BE2C (cell line): ENCODE measurements at regions not wholly inside any gene's neighbourhood (a gene's known extent, or its start where the extent isn't known, plus 50 kb on each side); places are given as distances from the start of the nearest gene placed in this dataset.

Experiments used
- DNase-seq: peaks from one replicate; pipeline ENCODE4 v3.0.0-alpha.2; 2020
- H3K27me3 ChIP-seq: fragments of 250-450 bp; sonication (Bioruptor Pico); 2 replicates; pipeline ENCODE4 v1.5.1; 2020; ENCODE audit warnings: mild to moderate bottlenecking
- H3K36me3 ChIP-seq: fragments of 250-450 bp; sonication (Bioruptor Pico); 2 replicates; pipeline ENCODE4 v1.5.1; 2020; ENCODE audit warnings: mild to moderate bottlenecking
- H3K4me1 ChIP-seq: fragments of 250-450 bp; sonication (Bioruptor Pico); 2 replicates; pipeline ENCODE4 v1.5.1; 2020
- H3K4me3 ChIP-seq: 2 replicates; pipeline ENCODE4 v1.5.1; 2011; ENCODE audit warnings: low read depth, low read length
- H3K9me3 ChIP-seq: fragments of 250-450 bp; sonication (Bioruptor Pico); 2 replicates; pipeline ENCODE4 v1.5.1; 2020
- TF ChIP-seq, protein P1 (sequence below): IDR thresholded peaks from 2 replicates; pipeline ENCODE4 v1.5.1; 2012; ENCODE audit warnings: mild to moderate bottlenecking, low read depth, low read length

GRCh38 chr10:3008518-3009195 is 58.7 kb upstream of the PFKP start:
- Histone ChIP-seq H3K36me3 (no peaks in the 10 kb centered on the region), H3K27me3 (no peaks in the 10 kb centered on the region), H3K4me3 (no peak overlapping the region), H3K4me1 (no peaks in the 10 kb centered on the region), H3K9me3 (no peaks in the 10 kb centered on the region)
- TF ChIP-seq, protein P1, sequence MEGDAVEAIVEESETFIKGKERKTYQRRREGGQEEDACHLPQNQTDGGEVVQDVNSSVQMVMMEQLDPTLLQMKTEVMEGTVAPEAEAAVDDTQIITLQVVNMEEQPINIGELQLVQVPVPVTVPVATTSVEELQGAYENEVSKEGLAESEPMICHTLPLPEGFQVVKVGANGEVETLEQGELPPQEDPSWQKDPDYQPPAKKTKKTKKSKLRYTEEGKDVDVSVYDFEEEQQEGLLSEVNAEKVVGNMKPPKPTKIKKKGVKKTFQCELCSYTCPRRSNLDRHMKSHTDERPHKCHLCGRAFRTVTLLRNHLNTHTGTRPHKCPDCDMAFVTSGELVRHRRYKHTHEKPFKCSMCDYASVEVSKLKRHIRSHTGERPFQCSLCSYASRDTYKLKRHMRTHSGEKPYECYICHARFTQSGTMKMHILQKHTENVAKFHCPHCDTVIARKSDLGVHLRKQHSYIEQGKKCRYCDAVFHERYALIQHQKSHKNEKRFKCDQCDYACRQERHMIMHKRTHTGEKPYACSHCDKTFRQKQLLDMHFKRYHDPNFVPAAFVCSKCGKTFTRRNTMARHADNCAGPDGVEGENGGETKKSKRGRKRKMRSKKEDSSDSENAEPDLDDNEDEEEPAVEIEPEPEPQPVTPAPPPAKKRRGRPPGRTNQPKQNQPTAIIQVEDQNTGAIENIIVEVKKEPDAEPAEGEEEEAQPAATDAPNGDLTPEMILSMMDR, result no peak
- no peak for DNase-seq

DNA sequence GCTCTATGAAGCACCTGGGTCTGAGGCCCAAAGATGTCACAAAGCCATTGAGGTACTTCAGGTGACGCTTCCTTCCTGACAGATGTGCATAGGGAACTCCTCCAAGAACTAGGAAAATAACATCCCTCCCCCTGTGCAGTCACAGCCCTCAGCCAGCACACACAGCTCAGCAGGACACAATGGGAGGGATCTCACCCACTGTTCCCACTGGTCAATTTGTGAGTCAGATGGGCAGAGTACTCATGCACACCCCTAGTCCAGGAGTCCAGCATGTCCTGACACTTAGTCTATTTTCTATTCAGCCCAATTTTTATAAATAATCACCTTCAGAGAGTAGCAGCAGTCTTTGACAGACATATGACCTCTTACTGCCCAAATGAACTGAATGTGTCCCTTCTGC is 60.7 kb upstream of the PFKP start:
- Histone ChIP-seq H3K4me3 (no peak overlapping the region), H3K4me1 (no peaks in the 10 kb centered on the region), H3K27me3 (no peaks in the 10 kb centered on the region), H3K9me3 (no peaks in the 10 kb centered on the region), H3K36me3 (no peaks in the 10 kb centered on the region)
- TF ChIP-seq, protein P1, result no peak
- no peak for DNase-seq

GRCh38 chr10:3006093-3006492 is 61.3 kb upstream of the PFKP start:
- H3K4me3 ChIP-seq, result no peak overlapping the region
- no peaks in the 10 kb centered on the region for H3K27me3 ChIP-seq
- TF ChIP-seq, protein P1, result no peak

GRCh38 chr10:3002304-3002703 is 65.0 kb upstream of the PFKP start:
- H3K9me3 ChIP-seq, result no peaks in the 10 kb centered on the region
- no peak for DNase-seq
- H3K27me3 ChIP-seq, result no peaks in the 10 kb centered on the region
- H3K4me3 ChIP-seq, result no peak overlapping the region
- TF ChIP-seq, protein P1, result no peak
- H3K36me3 ChIP-seq, result no peaks in the 10 kb centered on the region
- no peaks in the 10 kb centered on the region for H3K4me1 ChIP-seq

More at GRCh38 chr10:3006093-3006492, 61.3 kb upstream of the PFKP start:
- no peak for DNase-seq
- Histone ChIP-seq H3K36me3 (no peaks in the 10 kb centered on the region), H3K9me3 (no peaks in the 10 kb centered on the region), H3K4me1 (no peaks in the 10 kb centered on the region)

GRCh38 chr10:3000048-3000447 is 67.3 kb upstream of the PFKP start:
- H3K27me3 ChIP-seq, result no peaks in the 10 kb centered on the region
- H3K4me3 ChIP-seq, result no peak overlapping the region
- TF ChIP-seq, protein P1, result no peak
- H3K36me3 ChIP-seq, result no peaks in the 10 kb centered on the region
- no peak for DNase-seq
- no peaks in the 10 kb centered on the region for H3K9me3 ChIP-seq
- H3K4me1 ChIP-seq, result no peaks in the 10 kb centered on the region

GRCh38 chr10:2994221-2994961 is 73.0 kb upstream of the PFKP start:
- Histone ChIP-seq H3K27me3 (no peaks in the 10 kb centered on the region), H3K9me3 (no peaks in the 10 kb centered on the region), H3K4me1 (no peaks in the 10 kb centered on the region), H3K4me3 (no peak overlapping the region), H3K36me3 (no peaks in the 10 kb centered on the region)
- DNase-seq, result no peak
- TF ChIP-seq, protein P1, result no peak
